ENCODE measurements at regions not wholly inside any gene's neighbourhood (a gene's known extent, or its start where the extent isn't known, plus 50 kb on each side); places are given as distances from the start of the nearest gene placed in this dataset.

- TF ChIP-seq CTCF (IDR thresholded peaks at IDR 0.05) (no peak), USF1 (IDR thresholded peaks at IDR 0.05; ENCODE audit: borderline replicate concordance, low read depth) (no peak), USF2 (IDR thresholded peaks at IDR 0.05; ENCODE audit: borderline replicate concordance, low read depth, low read length) (no peak), MEF2A (IDR thresholded peaks at IDR 0.05; ENCODE audit: borderline replicate concordance, low read depth) (no peak), PBX3 (IDR thresholded peaks at IDR 0.05) (peak; percentile 65; the same call in 1 of the 2 replicates)
These were observed 231.3 kb upstream of the NPY start (continued) for GRCh38 chr7:24052572-24053260.

GRCh38 chr7:24054236-24054635, 229.8 kb upstream of the NPY start:
- no peak for TF ChIP-seq JUND (IDR thresholded peaks at IDR 0.05)
- ChIA-PET CTCF (interaction anchor here (0.7 to 1.2 kb wide), 4 partner anchors 9 to 36 kb away, joined by 3 to 4 read pairs (median 3); no protein-coding TSS in a partner anchor), POLR2A (no interaction called here)
- no peaks in the 10 kb centered on the region for H3K36me3 ChIP-seq (replicated peaks in 1 of 2; ENCODE audit: control insufficient read depth in 1 of 2, insufficient read depth in 2 of 2, low read length in 1 of 2)
- H3K79me2 ChIP-seq (ENCODE audit: insufficient read depth), result no peaks in the 10 kb centered on the region
- DNase-seq, result no peak
- no peak overlapping the region for H2AFZ ChIP-seq (ENCODE audit: low read depth)
- no peak overlapping the region for H3K4me2 ChIP-seq
- H4K20me1 ChIP-seq (ENCODE audit: insufficient read depth), result no peaks in the 10 kb centered on the region
- peaks cover 6% of the 10 kb centered on the region for H3F3A ChIP-seq (replicated peaks; ENCODE audit: insufficient read depth)
- H3K27me3 ChIP-seq (ENCODE audit: insufficient read depth), result no peaks in the 10 kb centered on the region
- no peak overlapping the region for H3K27ac ChIP-seq (ENCODE audit: low read depth in 2 of 2, low read length in 1 of 2)
- no peaks in the 10 kb centered on the region for H3K9me3 ChIP-seq
- H3K4me1 ChIP-seq (ENCODE audit: control insufficient read depth in 1 of 2, insufficient read depth in 2 of 2, low read depth in 1 of 2, low read length in 1 of 2), result peaks cover 6 to 10% of the 10 kb centered on the region in 2 experiments; a peak in 3 of 4 replicates
- H3K9ac ChIP-seq, result no peak overlapping the region
- H3K9me2 ChIP-seq, result no peaks in the 10 kb centered on the region
- no peak overlapping the region for H3K4me3 ChIP-seq (ENCODE audit: low read depth in 2 of 2, low read length in 1 of 2)
- 69% methylated on average over 2 of the region's 2 CpGs for WGBS (ENCODE audit: low lambda C conversion rate)

GRCh38 chr7:24057243-24057642, 226.7 kb upstream of the NPY start:
- H3K27me3 ChIP-seq (ENCODE audit: insufficient read depth), result no peaks in the 10 kb centered on the region
- no peaks in the 10 kb centered on the region for H4K20me1 ChIP-seq (ENCODE audit: insufficient read depth)
- peaks cover 6% of the 10 kb centered on the region for H3F3A ChIP-seq (replicated peaks; ENCODE audit: insufficient read depth)
- H3K4me1 ChIP-seq (ENCODE audit: control insufficient read depth in 1 of 2, insufficient read depth in 2 of 2, low read depth in 1 of 2, low read length in 1 of 2), result peaks cover 0 to 6% of the 10 kb centered on the region in 2 experiments; a peak in 2 of 4 replicates
- TF ChIP-seq CTCF (IDR thresholded peaks at IDR 0.05) (peak; percentile 23; the same call in 1 of the 2 replicates), FOSL2 (IDR thresholded peaks at IDR 0.05; ENCODE audit: borderline replicate concordance, low read depth) (no peak)
- no peak overlapping the region for H3K4me2 ChIP-seq
- ChIA-PET CTCF (interaction anchor here (1.2 to 2.0 kb wide), 2 partner anchors 325 to 564 kb away, joined by 3 to 6 read pairs; no protein-coding TSS in a partner anchor), POLR2A (no interaction called here)
- no peak overlapping the region for H3K9ac ChIP-seq
- H3K36me3 ChIP-seq (replicated peaks in 1 of 2; ENCODE audit: control insufficient read depth in 1 of 2, insufficient read depth in 2 of 2, low read length in 1 of 2), result no peaks in the 10 kb centered on the region
- no peak overlapping the region for H2AFZ ChIP-seq (ENCODE audit: low read depth)
- WGBS (ENCODE audit: low lambda C conversion rate), result 37% methylated on average over 2 of the region's 2 CpGs
- H3K9me2 ChIP-seq, result no peaks in the 10 kb centered on the region
- no peak for DNase-seq
- no peaks in the 10 kb centered on the region for H3K79me2 ChIP-seq (ENCODE audit: insufficient read depth)
- H3K4me3 ChIP-seq (ENCODE audit: low read depth in 2 of 2, low read length in 1 of 2), result no peak overlapping the region
- H3K27ac ChIP-seq (ENCODE audit: low read depth in 2 of 2, low read length in 1 of 2), result no peak overlapping the region
- H3K9me3 ChIP-seq, result no peaks in the 10 kb centered on the region

Data from SK-N-SH (cell line).